Right lobe of liver (tissue), 6 donors: ENCODE measurements at regions not wholly inside any gene's neighbourhood (a gene's known extent, or its start where the extent isn't known, plus 50 kb on each side); places are given as distances from the start of the nearest gene placed in this dataset.

Experiments
- ATAC-seq, 4 donors: fragments of 200-7000 bp; cut with Tn5 transposase; one replicate each; pipeline ENCODE4 v1.9.1; 2020; ENCODE audit warnings: mild to moderate bottlenecking in 4 of 4, moderate library complexity in 4 of 4
- DNase-seq, 3 donors: peaks; one replicate each; pipeline ENCODE4 v3.0.0-alpha.2; 2020
- H3K27ac ChIP-seq, 3 donors: fragments of 200-600 bp; one replicate each; pipeline ENCODE4 v1.8.0; 2022
- H3K27me3 ChIP-seq, 2 donors: fragments of 200-600 bp; one replicate each; pipeline ENCODE4 v1.8.0; 2022
- H3K36me3 ChIP-seq, 4 donors: fragments of 200-600 bp; sonication (generic) in 1 of 4; one replicate each; pipeline versions ENCODE4 v1.5.1 to v1.8.0; 2017 to 2022; ENCODE audit warnings: control low read depth in 1 of 4
- H3K4me1 ChIP-seq, 4 donors: fragments of 200-600 bp; sonication (generic) in 1 of 4; one replicate each; pipeline versions ENCODE4 v1.5.1 to v1.8.0; 2017 to 2022; ENCODE audit warnings: control low read depth in 1 of 4
- H3K4me3 ChIP-seq, 3 donors: fragments of 200-600 bp; one replicate each; pipeline ENCODE4 v1.8.0; 2022
- H3K9me3 ChIP-seq, 4 donors: fragments of 200-600 bp; sonication (generic) in 1 of 4; one replicate each; pipeline versions ENCODE4 v1.5.1 to v1.8.0; 2017 to 2022; ENCODE audit warnings: control low read depth in 1 of 4
- CTCF ChIP-seq, 4 donors: fragments of 200-600 bp in 3 of 4; fragments of 450-650 bp in 1 of 4; IDR thresholded peaks; one replicate each; pipeline versions ENCODE4 v1.5.1 to v1.8.0; 2016 to 2022; ENCODE audit warnings: antibody characterized with exemption in 4 of 4, mild to moderate bottlenecking in 2 of 4
- POLR2A ChIP-seq: fragments of 450-650 bp; IDR thresholded peaks from one replicate; pipeline ENCODE4 v1.6.1; 2017; ENCODE audit warnings: antibody characterized with exemption, mild to moderate bottlenecking
- WGBS: methylation state at CpG from one replicate; pipeline ENCODE4 v1.1.6; 2018; ENCODE audit warnings: low coverage, low lambda C conversion rate; ENCODE audit not compliant: insufficient coverage; ENCODE audit errors: missing lambda C conversion rate; 5-methylcytosine and 5-hydroxymethylcytosine counted together
- intact Hi-C, 2 donors: fragments of 100-400 bp; cut with DNase I; formaldehyde crosslinking; loops; one replicate each; pipeline versions ENCODE4 v1.11.2 to v1.14.1; 2022
- donor health status: DM: no; HTN: yes; CAD: no.
- donor health status: DM: no; HTN: no; CAD: no.
- donor health status: DM: no; HTN: no; CAD: no.
- donor health status: DM: no; HTN: yes; CAD: no.
- donor health status: DM: no; HTN: yes; CAD: no.

GRCh38 chr13:70784207-70784989 lies 676.1 kb upstream of the KLHL1 start:
- no peak overlapping the region for H3K27ac ChIP-seq
- no peaks in the 10 kb centered on the region for H3K36me3 ChIP-seq
- TF ChIP-seq POLR2A (no peak), CTCF (IDR thresholded peaks at IDR 0.05) (no peak)
- ATAC-seq (no peak), DNase-seq (no peak)
- 88% methylated on average over 3 of the region's 3 CpGs for WGBS
- no peak overlapping the region for H3K4me3 ChIP-seq
- intact Hi-C loops = no loop called here
- no peaks in the 10 kb centered on the region for H3K9me3 ChIP-seq
- H3K27me3 ChIP-seq = no peaks in the 10 kb centered on the region
- H3K4me1 ChIP-seq = peaks cover 0 to 1% (median 0%) of the 10 kb centered on the region in 4 donors

- no peak overlapping the region for H3K27ac ChIP-seq
Measured at GRCh38 chr13:70769817-70770216, 661.6 kb upstream of the KLHL1 start.

GRCh38 chr13:70758932-70759331 lies 650.7 kb upstream of the KLHL1 start:
- intact Hi-C loops = no loop called here
- Histone ChIP-seq H3K4me3 (no peak overlapping the region), H3K4me1 (no peaks in the 10 kb centered on the region), H3K27me3 (no peaks in the 10 kb centered on the region), H3K9me3 (no peaks in the 10 kb centered on the region), H3K36me3 (no peaks in the 10 kb centered on the region), H3K27ac (no peak overlapping the region)
- TF ChIP-seq CTCF (IDR thresholded peaks at IDR 0.05) = no peak
- no peak for TF ChIP-seq POLR2A
- ATAC-seq = no peak
- 62% methylated on average over 4 of the region's 4 CpGs for WGBS
- no peak for DNase-seq

More at GRCh38 chr13:70769817-70770216, 661.6 kb upstream of the KLHL1 start:
- intact Hi-C loops = no loop called here
- no peak for TF ChIP-seq POLR2A
- no peak for TF ChIP-seq CTCF (IDR thresholded peaks at IDR 0.05)
- H3K9me3 ChIP-seq = no peaks in the 10 kb centered on the region
- no peak for ATAC-seq
- H3K4me3 ChIP-seq = no peak overlapping the region
- H3K4me1 ChIP-seq = no peaks in the 10 kb centered on the region
- H3K36me3 ChIP-seq = no peaks in the 10 kb centered on the region
- DNase-seq = no peak
- 33% methylated on average over 1 of the region's 1 CpG for WGBS
- no peaks in the 10 kb centered on the region for H3K27me3 ChIP-seq

GRCh38 chr13:70756088-70756487 lies 647.8 kb upstream of the KLHL1 start:
- H3K4me1 ChIP-seq = no peaks in the 10 kb centered on the region
- ATAC-seq (no peak), DNase-seq (no peak)
- no peaks in the 10 kb centered on the region for H3K9me3 ChIP-seq
- H3K36me3 ChIP-seq = no peaks in the 10 kb centered on the region
- TF ChIP-seq CTCF (IDR thresholded peaks at IDR 0.05) (no peak), POLR2A (no peak)
- no peak overlapping the region for H3K4me3 ChIP-seq
- no peaks in the 10 kb centered on the region for H3K27me3 ChIP-seq
- intact Hi-C loops = no loop called here
- H3K27ac ChIP-seq = no peak overlapping the region
